ENCODE measurements at regions not wholly inside any gene's neighbourhood (a gene's known extent, or its start where the extent isn't known, plus 50 kb on each side); places are given as distances from the start of the nearest gene placed in this dataset.

GRCh38 chr18:57242285-57242684 is 95.4 kb downstream of the BOD1L2 start:
- intact Hi-C loops (cut with DNase I): no loop called here

DNA sequence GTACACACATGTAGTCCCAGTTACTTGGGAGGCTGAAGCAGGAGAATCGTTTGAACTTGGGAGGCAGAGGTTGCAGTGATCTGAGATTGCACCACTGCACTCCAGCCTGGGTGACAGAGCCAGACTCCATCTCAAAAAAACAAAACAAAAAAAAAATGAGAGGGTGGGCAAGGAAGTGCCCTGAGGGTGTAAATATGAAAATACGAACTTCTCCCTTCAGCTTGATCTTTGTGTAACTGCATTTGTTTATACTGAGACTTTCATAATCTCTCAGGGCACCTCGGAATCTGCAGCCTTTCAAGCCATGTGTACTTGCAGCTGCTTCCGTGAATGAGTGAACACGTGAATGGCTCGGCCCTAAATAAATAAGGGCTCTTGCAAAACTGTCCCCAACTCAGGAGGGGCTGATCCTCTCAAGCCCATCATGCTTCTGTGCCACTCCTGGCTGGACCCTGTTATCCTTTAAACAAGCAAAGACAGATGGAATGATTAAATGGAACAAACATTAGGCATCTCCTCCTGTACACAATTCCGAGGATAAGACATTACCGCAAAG is 96.8 kb downstream of the BOD1L2 start:
- no peak for DNase-seq
- intact Hi-C loops (cut with DNase I): no loop called here

More at GRCh38 chr18:57242285-57242684, 95.4 kb downstream of the BOD1L2 start:
- DNase-seq: no peak

DNA sequence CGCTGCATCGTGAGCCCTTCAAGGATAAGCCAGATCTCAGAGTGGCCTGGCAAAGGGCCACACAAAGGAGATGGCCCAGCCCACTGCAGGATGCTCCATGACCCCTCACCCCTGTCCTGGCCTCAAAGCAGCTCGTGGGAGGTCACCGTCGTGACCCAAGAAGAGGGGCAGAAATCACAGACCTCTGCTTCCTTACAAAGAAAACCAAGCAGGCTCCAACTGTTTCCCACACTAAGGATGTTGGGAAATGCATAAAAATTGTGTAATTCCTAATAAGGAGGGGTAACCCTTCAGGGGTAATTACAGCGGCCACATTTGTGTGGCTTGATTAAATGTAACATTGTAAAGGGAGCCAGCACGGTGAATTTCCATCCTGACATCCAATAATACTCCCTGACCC is 102.3 kb downstream of the BOD1L2 start:
- intact Hi-C loops (cut with DNase I): no loop called here
- no peak for DNase-seq

DNA sequence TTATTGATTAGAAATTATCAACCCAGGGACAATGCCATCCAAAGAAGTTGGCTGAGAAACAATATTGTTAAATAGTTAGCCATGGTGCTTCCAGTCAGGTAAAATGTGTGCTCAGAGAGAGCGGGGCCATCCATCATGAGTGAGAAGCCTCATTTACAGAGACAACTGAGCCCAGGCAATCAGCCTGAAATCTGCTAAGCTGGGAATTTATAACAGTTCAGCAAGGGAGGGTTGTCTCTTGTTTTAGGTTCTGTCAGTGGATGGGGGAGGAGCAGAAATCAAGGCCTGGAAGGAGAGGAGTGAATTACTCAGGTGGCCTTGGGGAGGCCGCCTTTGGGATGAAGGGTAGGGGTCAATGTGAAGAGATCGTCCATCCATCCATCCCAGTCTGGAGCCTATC is 102.5 kb upstream of the ST8SIA3 start:
- intact Hi-C loops (cut with DNase I): no loop called here
- DNase-seq: no peak

DNA sequence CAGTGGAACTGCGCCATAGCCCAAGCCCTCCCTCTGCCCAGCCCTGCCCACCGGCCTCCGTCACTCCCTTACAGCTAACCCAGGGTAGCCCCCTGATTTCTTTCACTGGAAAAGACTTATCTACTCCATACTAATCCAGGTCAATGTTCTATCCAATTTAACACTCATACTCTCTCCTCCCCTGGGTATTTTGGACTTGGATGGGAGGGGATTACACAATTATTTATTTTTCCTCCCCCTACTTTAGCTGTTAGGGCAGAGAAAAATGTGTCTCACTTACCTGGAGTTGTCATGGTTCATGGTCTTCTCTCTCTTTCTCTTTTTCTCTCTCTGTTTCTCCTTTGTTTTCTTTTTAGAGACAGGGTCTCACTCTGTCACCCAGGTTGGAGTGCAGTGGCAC is 100.6 kb upstream of the ST8SIA3 start:
- intact Hi-C loops (cut with DNase I): no loop called here
- DNase-seq: no peak

DNA sequence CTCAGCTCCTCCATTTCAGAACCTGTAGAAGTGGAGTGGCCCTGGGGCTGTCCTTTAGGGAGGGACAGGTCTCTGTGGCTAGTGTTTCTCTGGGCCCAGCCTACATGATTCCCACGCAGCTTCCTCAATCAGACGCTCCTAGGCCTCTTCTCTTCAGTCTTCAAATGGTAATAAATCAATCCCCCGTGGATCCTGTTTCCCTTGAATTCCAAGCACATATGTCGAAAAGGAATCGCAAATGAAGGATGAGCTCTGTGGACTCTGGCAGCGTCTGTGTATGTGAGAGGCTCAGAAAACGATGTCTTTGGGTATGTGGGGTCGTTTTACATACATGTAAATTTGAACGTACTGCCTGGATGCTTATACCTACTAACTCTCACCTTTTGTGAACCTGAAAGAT is 98.5 kb upstream of the ST8SIA3 start:
- no peak for DNase-seq
- intact Hi-C loops (cut with DNase I): no loop called here

- intact Hi-C loops (cut with DNase I): no loop called here
- DNase-seq: no peak
These were observed 94.1 kb upstream of the ST8SIA3 start for GRCh38 chr18:57258131-57258777.

- no peak for DNase-seq
- intact Hi-C loops (cut with DNase I): no loop called here
These were observed 84.9 kb upstream of the ST8SIA3 start for GRCh38 chr18:57267368-57267925.

DNA sequence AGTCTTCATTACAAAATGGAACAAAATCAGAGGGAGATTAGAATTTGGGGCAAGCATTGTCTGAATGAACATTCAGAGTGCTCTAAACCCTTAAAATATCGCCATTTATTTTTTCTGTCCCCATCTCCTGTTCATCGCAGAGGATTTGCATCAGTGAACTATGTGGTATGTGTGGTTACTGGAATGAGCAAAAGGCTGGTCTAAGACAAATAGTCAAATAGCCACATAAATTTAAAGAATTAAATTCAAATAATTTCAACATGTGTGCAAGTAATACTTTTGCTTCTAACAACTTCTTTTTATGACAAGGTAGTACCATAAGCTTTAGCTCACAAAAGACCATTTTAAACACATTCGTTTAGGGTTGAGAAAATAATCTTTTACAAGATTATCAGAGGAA is 82.6 kb upstream of the ST8SIA3 start:
- DNase-seq: no peak
- intact Hi-C loops (cut with DNase I): no loop called here

DNA sequence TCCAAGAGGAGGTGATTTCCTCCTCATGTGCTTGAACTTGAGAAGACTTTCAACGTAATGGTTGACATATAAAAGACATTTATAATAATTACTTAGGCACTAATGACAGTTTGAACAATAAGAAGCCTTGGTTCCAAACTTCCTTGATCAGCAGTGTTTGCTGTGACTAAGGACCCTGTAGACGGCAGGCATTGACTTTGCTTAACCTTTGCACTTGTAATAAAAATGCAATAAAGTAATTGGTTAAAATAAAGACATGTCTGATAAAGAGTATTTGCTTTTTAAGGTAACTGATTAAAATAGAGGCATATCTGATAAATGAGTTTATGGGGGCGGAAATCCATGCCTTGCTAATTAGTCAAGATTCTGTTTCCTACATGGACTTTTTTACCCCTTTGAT is 82.2 kb upstream of the ST8SIA3 start:
- intact Hi-C loops (cut with DNase I): no loop called here
- no peak for DNase-seq

GRCh38 chr18:57273194-57273593 is 79.2 kb upstream of the ST8SIA3 start:
- intact Hi-C loops (cut with DNase I): no loop called here
- DNase-seq: no peak

DNA sequence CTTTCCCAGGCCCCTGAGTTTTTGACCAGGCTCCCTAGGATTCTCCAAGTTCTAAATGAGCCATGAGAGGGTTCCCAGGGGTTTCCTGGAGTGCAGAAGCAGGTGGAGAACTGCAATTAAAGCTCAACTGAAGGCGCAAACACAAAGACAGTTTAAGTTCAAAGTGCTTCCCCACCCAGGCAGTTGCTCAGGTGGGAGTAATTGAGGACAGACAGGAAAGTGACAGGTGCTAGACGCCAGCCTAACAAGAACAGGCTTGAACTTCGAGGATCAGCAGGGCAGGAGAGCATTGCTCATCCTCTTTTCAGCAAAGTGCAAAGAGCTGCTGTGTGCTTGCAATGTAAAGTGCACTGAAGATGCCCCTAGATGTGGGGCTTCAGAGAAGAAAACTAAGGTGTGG is 77.2 kb upstream of the ST8SIA3 start:
- intact Hi-C loops (cut with DNase I): no loop called here
- DNase-seq: no peak

DNA sequence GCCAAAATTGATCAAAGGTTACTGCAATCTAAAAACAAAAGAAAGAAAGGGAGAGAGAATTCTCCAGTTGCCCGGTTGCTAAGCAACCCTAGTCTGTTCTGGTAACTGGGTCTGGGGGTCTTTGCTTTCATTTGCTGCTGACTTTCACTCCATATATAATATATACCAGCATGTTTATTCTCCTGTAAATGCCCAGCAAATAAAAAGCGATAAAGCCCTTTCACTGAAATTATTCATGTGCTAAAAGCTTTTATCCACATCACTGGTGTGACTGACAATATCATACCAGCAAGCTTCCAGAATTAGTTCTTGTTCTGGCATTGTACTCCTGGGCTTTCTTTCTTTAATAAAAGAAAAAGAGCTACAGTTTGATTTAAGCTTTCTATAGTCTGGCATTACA is 75.5 kb upstream of the ST8SIA3 start:
- intact Hi-C loops (cut with DNase I): no loop called here
- no peak for DNase-seq

GRCh38 chr18:57278933-57279332 is 73.4 kb upstream of the ST8SIA3 start:
- no peak for DNase-seq
- intact Hi-C loops (cut with DNase I): no loop called here

DNA sequence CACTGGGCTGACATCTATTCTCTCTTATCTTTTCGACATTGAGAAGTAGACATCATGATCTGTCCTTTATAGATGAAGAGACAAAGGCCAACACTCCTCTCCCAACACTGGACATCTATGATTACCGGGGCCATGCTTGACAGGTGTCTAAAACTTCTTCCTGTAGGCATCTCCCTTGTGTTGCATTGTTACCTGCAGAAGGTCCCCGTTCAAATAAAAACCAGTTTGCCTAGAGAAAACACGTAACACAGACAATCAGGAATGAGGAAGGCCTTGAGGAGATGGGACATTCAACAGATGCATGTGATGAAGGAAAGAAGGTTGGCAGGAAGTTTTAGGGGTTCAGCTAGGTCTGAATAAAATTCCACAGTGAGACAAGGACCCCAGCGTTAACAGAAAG is 70.8 kb upstream of the ST8SIA3 start:
- intact Hi-C loops (cut with DNase I): no loop called here

GRCh38 chr18:57286949-57287348 is 65.4 kb upstream of the ST8SIA3 start:
- DNase-seq: no peak
- intact Hi-C loops (cut with DNase I): no loop called here

More for the DNA sequence above, 70.8 kb upstream of the ST8SIA3 start:
- DNase-seq: no peak

GRCh38 chr18:57287766-57288165 is 64.6 kb upstream of the ST8SIA3 start:
- intact Hi-C loops (cut with DNase I): no loop called here
- DNase-seq: no peak

- intact Hi-C loops (cut with DNase I): no loop called here
- DNase-seq: no peak
These were observed 57.8 kb upstream of the ST8SIA3 start for GRCh38 chr18:57294547-57294946.

DNA sequence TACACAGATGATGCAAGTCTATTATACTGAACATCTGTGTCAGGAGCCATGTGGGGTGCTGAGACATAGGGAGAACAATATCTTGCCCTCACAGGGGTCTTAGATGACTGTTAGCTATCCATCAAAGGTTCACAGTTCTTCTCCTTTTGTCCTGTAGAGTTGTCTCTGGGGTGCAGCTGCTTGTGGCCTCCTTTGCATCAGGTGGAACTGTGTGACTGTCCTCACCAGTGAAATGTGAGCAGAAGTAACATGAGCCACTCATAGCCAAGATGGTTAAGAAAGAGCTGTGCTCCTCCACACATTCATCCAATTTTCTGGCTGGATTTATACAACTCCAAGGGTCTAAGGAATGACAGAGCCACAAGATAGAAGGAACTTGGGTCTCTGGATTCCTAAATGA is 56.0 kb upstream of the ST8SIA3 start:
- intact Hi-C loops (cut with DNase I): no loop called here

DNA sequence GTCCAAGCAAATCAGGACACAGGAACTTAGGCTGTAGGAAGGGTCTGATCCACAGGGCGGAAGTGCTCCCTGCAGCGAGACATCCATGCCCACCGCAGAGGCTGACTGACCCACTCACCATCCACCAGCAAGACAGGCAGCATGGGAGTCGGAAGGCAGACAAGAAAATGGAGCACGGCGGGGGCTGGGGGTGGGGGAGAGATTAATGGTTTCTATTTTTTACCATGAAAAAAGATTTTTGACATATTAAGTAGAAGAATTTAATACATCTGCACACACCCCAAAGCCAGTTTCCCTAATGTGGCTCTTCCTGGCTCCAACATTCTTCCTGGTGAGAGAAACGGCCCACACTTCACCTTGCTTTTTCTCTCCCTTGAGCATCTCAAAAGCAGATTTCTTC is 55.1 kb upstream of the ST8SIA3 start:
- DNase-seq: no peak
- intact Hi-C loops (cut with DNase I): no loop called here

More for the DNA sequence above, 56.0 kb upstream of the ST8SIA3 start:
- no peak for DNase-seq

- DNase-seq: no peak
- intact Hi-C loops (cut with DNase I): no loop called here
These were observed 52.4 kb upstream of the ST8SIA3 start for GRCh38 chr18:57299931-57300330.

All from posterior cingulate gyrus (tissue), 11 donors.